OCI-LY7 (cell line): ENCODE measurements at regions not wholly inside any gene's neighbourhood (a gene's known extent, or its start where the extent isn't known, plus 50 kb on each side); places are given as distances from the start of the nearest gene placed in this dataset.

Experiments
- EZH2phosphoT487 ChIP-seq: fragments of 200-600 bp; sonication (generic); IDR thresholded peaks from 2 replicates; pipeline ENCODE4 v1.6.1; 2018; ENCODE audit warnings: low read depth, borderline replicate concordance, mild to moderate bottlenecking, mixed run types, antibody characterized with exemption, low read length, moderate library complexity, mixed read lengths
- TF ChIP-seq, protein P1 (sequence below): fragments of 200-600 bp; sonication (generic); conservative IDR thresholded peaks from 2 replicates; pipeline ENCODE4 v1.5.1; 2014; ENCODE audit warnings: mild to moderate bottlenecking, antibody characterized with exemption, low read length, moderate library complexity, mixed read lengths

GRCh38 chrX:46125111-46125510, 420.1 kb downstream of the ZNF674 start:
- TF ChIP-seq, protein P1, sequence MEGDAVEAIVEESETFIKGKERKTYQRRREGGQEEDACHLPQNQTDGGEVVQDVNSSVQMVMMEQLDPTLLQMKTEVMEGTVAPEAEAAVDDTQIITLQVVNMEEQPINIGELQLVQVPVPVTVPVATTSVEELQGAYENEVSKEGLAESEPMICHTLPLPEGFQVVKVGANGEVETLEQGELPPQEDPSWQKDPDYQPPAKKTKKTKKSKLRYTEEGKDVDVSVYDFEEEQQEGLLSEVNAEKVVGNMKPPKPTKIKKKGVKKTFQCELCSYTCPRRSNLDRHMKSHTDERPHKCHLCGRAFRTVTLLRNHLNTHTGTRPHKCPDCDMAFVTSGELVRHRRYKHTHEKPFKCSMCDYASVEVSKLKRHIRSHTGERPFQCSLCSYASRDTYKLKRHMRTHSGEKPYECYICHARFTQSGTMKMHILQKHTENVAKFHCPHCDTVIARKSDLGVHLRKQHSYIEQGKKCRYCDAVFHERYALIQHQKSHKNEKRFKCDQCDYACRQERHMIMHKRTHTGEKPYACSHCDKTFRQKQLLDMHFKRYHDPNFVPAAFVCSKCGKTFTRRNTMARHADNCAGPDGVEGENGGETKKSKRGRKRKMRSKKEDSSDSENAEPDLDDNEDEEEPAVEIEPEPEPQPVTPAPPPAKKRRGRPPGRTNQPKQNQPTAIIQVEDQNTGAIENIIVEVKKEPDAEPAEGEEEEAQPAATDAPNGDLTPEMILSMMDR, result no peak
- no peak for TF ChIP-seq EZH2phosphoT487
